Lung (tissue), 11 donors: ENCODE measurements at regions not wholly inside any gene's neighbourhood (a gene's known extent, or its start where the extent isn't known, plus 50 kb on each side); places are given as distances from the start of the nearest gene placed in this dataset.
A peak's percentile ranks its signal among the peaks of the same experiment; 100 is the strongest.

Source experiments
- ATAC-seq: fragments of 200-7000 bp; cut with Tn5 transposase; one replicate; pipeline ENCODE4 v1.9.1; 2020; ENCODE audit warnings: moderate number of reproducible peaks; ENCODE audit not compliant: insufficient read depth, low FRiP score
- DNase-seq, 3 donors: peaks; one replicate each; pipeline ENCODE4 v3.0.0-alpha.2; 2013 to 2017
- H3K27ac ChIP-seq, 2 donors: one replicate each; pipeline ENCODE4 v1.5.1; 2013; ENCODE audit warnings: mild to moderate bottlenecking in 2 of 2, moderate library complexity in 2 of 2, control low read depth in 1 of 2, inconsistent platforms in 1 of 2, low read depth in 1 of 2, low read length in 1 of 2
- H3K27me3 ChIP-seq, 3 donors: one replicate each; pipeline ENCODE4 v1.5.1; 2013; ENCODE audit warnings: low read length in 2 of 3; ENCODE audit not compliant: control insufficient read depth in 3 of 3, insufficient read depth in 3 of 3
- H3K36me3 ChIP-seq, 4 donors: one replicate each; pipeline ENCODE4 v1.5.1; 2013; ENCODE audit warnings: low read length in 4 of 4, mild to moderate bottlenecking in 1 of 4, moderate library complexity in 1 of 4; ENCODE audit not compliant: control insufficient read depth in 4 of 4, insufficient read depth in 4 of 4
- H3K4me1 ChIP-seq, 5 donors: one replicate each; pipeline ENCODE4 v1.5.1; 2013; ENCODE audit warnings: low read length in 5 of 5, mild to moderate bottlenecking in 2 of 5, moderate library complexity in 1 of 5; ENCODE audit not compliant: control insufficient read depth in 5 of 5, insufficient read depth in 5 of 5
- H3K4me3 ChIP-seq: one replicate; pipeline ENCODE4 v1.5.1; 2013; ENCODE audit warnings: mild to moderate bottlenecking, control low read depth, moderate library complexity
- H3K9ac ChIP-seq, 2 donors: one replicate each; pipeline ENCODE4 v1.5.1; 2013; ENCODE audit warnings: low read length in 2 of 2, control low read depth in 1 of 2; ENCODE audit not compliant: insufficient read depth in 1 of 2
- H3K9me3 ChIP-seq, 4 donors: one replicate each; pipeline ENCODE4 v1.5.1; 2013; ENCODE audit warnings: low read length in 3 of 4, mild to moderate bottlenecking in 1 of 4, moderate library complexity in 1 of 4; ENCODE audit not compliant: control insufficient read depth in 4 of 4, insufficient read depth in 3 of 4
- WGBS, 2 donors: extraction: QIAGEN DNeasy Blood & Tissue Kit; methylation state at CpG; one replicate each; pipeline ENCODE4 v1.1.7; 2013; 5-methylcytosine and 5-hydroxymethylcytosine counted together
- TF ChIP-seq, protein P1 (sequence below): IDR thresholded peaks from 2 replicates; pipeline ENCODE4 v1.5.1; 2012; ENCODE audit warnings: mild to moderate bottlenecking; ENCODE audit errors: control extremely low read depth, extremely low read depth
- donor health status: control.
- donor health status: control.
- donor health status: Bipolar disorder and iron deficiency.
- donor health status: healthy.
- donor health status: DM: yes; HTN: yes; CAD: no.

DNA sequence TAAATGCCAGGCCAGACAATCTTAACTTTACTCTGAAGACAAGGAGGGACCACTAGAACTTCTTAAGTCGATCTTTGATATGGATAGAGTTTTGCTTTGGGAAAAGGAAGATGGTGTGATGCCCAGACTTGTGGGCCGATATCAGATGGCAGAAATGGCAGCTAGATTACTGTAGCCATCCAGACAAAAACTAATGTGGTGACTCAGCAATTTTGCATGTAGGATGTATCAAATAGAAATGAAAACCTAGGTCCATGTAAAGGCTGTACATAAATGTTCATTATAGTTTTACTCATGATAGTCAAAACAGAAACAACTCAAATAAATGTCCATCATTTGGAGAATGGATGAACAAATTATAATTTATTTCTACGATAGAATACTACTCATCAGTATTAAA is 121.5 kb downstream of the APIP start:
- TF ChIP-seq, protein P1, sequence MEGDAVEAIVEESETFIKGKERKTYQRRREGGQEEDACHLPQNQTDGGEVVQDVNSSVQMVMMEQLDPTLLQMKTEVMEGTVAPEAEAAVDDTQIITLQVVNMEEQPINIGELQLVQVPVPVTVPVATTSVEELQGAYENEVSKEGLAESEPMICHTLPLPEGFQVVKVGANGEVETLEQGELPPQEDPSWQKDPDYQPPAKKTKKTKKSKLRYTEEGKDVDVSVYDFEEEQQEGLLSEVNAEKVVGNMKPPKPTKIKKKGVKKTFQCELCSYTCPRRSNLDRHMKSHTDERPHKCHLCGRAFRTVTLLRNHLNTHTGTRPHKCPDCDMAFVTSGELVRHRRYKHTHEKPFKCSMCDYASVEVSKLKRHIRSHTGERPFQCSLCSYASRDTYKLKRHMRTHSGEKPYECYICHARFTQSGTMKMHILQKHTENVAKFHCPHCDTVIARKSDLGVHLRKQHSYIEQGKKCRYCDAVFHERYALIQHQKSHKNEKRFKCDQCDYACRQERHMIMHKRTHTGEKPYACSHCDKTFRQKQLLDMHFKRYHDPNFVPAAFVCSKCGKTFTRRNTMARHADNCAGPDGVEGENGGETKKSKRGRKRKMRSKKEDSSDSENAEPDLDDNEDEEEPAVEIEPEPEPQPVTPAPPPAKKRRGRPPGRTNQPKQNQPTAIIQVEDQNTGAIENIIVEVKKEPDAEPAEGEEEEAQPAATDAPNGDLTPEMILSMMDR: no peak
- DNase-seq: no peak
- Histone ChIP-seq H3K4me1 (peaks cover 0 to 15% (median 0%) of the 10 kb centered on the region in 5 donors), H3K9me3 (no peaks in the 10 kb centered on the region), H3K27ac (no peak overlapping the region), H3K36me3 (no peaks in the 10 kb centered on the region), H3K4me3 (no peak overlapping the region), H3K9ac (no peak overlapping the region), H3K27me3 (no peaks in the 10 kb centered on the region)
- no peak for ATAC-seq
- WGBS, 2 donors: 91 to 92% methylated on average over 3 of the region's 3 CpGs

DNA sequence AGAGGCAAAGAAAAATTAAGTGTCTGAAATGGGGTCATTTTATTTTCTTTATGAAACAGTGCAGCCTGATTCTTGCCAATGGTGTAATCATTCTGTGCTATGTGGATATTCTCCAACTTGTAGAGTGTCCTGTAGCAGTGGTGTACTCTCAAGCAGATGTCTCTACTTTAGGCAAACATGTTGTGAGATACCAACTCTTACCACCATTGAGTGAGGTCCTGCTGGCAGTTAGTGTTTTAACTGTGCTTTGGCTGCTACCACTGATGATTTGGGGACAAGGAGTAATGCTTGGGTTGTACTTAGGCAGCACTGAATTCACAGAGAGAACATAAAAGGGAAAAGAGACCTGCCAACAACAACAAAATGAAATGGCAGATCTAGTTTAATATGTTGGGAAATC is 122.5 kb downstream of the APIP start:
- Histone ChIP-seq H3K27ac (no peak overlapping the region), H3K27me3 (no peaks in the 10 kb centered on the region), H3K4me1 (peaks cover 0 to 15% (median 0%) of the 10 kb centered on the region in 5 donors), H3K4me3 (no peak overlapping the region), H3K36me3 (no peaks in the 10 kb centered on the region), H3K9me3 (no peaks in the 10 kb centered on the region), H3K9ac (no peak overlapping the region)
- no peak for ATAC-seq
- peak in 1 of 3 donors; percentile 43 for DNase-seq
- TF ChIP-seq, protein P1: no peak

DNA sequence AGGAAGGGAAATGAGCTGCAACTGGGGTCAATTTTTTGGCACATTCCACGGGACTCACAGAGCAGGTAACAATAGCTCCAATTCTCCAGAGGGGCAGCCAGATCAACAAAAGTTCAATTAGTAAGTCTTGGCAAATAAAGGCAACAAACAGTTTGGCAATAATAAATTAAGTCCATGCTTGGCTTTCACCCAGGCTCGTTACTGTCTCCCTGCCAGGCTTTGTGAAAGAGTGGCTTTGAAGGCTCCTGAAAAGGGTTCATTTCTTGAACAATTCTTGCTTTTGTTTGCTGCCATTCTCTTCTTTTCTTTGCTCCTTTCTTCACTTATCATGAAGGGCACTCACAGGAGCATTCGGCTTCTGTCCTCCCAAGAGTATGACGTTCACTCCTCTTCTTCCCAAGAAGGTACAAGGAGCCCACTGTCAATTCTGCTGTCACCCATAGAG is 123.3 kb downstream of the APIP start:
- H3K4me1 ChIP-seq: peaks cover 0 to 15% (median 0%) of the 10 kb centered on the region in 5 donors
- no peak overlapping the region for H3K27ac ChIP-seq
- no peak overlapping the region for H3K4me3 ChIP-seq
- WGBS, 2 donors: 52 to 67% methylated on average over 4 of the region's 4 CpGs
- DNase-seq (peak in 2 of 3 donors; percentile 55 to 68), ATAC-seq (no peak)
- no peak overlapping the region for H3K9ac ChIP-seq
- TF ChIP-seq, protein P1: no peak
- no peaks in the 10 kb centered on the region for H3K27me3 ChIP-seq
- H3K36me3 ChIP-seq: no peaks in the 10 kb centered on the region
- H3K9me3 ChIP-seq: no peaks in the 10 kb centered on the region
